ENCODE measurements at regions not wholly inside any gene's neighbourhood (a gene's known extent, or its start where the extent isn't known, plus 50 kb on each side); places are given as distances from the start of the nearest gene placed in this dataset.

DNA sequence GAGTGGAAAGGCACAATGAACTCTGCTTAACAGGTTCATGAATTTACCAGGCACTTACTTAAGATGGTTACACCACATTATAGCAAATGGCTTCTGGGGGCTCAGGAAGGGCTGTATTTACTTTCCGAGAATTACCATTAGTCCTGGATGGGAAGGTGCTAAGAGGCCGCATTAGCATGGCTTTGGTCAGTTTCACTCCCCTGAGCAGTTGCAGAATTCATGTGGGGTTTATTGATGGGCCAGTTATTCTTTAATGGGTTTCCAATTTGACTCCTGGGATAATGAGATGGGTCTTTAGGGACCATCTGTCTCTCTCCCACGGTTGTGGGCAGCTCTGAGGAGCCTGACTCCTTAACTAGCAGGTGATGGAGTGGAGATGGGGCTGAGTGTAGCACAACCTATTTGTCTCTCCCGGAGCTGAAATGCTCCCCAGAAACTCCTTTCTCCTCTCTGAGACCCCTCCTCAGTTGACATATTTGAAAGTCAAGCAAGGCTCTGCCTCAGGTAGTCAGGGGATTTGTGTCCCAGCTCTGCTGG is 652.5 kb downstream of the HS3ST4 start:
- TF ChIP-seq, protein P1, sequence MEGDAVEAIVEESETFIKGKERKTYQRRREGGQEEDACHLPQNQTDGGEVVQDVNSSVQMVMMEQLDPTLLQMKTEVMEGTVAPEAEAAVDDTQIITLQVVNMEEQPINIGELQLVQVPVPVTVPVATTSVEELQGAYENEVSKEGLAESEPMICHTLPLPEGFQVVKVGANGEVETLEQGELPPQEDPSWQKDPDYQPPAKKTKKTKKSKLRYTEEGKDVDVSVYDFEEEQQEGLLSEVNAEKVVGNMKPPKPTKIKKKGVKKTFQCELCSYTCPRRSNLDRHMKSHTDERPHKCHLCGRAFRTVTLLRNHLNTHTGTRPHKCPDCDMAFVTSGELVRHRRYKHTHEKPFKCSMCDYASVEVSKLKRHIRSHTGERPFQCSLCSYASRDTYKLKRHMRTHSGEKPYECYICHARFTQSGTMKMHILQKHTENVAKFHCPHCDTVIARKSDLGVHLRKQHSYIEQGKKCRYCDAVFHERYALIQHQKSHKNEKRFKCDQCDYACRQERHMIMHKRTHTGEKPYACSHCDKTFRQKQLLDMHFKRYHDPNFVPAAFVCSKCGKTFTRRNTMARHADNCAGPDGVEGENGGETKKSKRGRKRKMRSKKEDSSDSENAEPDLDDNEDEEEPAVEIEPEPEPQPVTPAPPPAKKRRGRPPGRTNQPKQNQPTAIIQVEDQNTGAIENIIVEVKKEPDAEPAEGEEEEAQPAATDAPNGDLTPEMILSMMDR (IDR thresholded peaks at IDR 0.05; ENCODE audit: low read depth, low read length, poor library complexity, severe bottlenecking): no peak
- TF ChIP-seq EZH2phosphoT487 (IDR thresholded peaks at IDR 0.05; ENCODE audit: borderline replicate concordance, low read length): no peak
